NCI-H446 treated with DMSO at 0.1 percent for 48 hours (cell line): ENCODE measurements at regions not wholly inside any gene's neighbourhood (a gene's known extent, or its start where the extent isn't known, plus 50 kb on each side); places are given as distances from the start of the nearest gene placed in this dataset.

Experiments used
- DNase-seq: peaks from one replicate; lab custom pipeline; 2025; lab: John Stamatoyannopoulos, UW

DNA sequence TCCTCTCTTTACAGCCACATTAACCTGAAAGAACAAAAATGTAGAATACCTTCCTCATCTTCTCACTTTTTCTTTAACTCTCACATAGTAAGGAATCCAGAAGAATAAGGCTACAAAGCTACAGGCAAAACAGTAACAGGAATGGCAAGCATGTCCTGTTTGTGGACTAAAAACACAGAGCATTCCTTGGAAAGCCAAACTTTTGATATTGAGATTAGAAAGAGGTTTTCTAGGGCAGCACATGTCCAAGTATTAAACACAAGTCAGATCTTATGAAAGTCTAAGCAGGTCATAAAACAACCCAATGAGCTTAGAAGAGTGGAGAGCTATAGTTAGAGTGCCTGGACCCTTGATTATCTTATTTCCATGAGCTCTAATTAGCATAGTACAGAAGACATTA, 58.2 kb upstream of the FAM9C start:
- no peak for DNase-seq

DNA sequence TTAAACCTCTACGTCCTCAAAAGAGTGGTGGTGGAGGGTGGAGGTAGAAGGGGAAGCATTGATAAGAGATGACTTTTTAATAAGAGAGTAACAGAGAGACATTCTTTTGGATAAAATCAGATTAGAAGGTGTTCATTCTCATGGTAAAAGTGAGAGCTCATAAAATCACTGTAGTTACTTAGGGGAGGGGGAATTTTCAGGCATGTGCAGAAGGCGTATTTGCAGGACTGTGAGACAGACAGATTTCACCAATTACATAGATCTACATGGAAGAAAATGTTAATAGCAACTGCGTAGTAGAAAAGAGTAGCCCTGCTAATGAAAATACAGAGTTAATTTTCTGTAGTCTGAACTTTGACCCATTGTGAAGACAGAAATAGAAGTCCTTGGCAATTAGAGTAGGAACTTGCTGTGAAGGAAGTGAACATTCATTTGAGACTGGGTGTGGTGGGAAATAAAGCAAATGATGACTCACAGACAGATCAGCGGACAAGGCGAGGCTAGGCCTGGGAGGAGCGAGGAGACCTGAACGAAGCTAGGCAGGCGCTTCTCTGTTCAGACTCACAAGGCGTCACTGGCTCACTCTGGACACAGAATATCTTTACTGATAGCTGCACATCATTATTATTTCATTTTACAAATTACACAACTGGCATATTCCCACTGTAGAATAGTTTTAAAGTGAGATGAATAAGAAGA, 57.2 kb upstream of the FAM9C start:
- DNase-seq, result no peak

DNA sequence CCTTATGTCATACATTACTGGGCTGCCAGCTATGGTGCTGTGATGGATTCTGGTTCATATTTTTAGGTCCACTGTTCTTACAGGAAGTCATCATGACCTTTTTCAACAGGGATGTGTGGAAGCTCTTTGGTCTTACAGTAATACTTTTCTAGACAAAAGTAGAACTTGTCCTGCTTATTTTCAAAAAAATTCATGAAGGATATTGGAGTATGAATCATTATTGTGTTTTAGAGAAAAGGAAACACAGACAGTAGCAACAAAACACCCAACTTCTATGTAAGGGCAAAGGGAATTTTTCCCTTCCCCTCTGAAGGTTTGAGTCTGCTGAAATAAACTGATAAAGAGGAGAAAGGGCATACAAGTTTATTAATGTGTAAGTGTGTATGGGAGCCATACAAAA, 54.7 kb upstream of the FAM9C start:
- DNase-seq, result no peak

DNA sequence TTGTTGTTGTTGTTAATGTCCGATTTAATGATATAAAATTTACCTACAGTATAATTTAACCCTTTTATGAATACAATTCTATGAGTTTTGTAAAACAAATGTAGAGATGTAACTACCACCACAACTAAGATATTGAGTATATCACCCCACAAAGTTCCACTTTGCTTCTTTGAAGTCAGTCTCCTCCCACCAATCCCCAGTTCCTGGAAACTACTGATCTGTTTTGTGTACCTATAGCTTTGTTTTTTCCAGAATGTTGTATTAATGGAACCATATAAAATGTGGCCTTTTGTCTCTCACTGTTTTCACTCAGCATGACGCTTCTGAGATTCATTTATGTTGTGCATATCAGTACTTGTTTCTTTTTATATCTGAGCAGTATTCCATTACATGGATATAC, 52.3 kb upstream of the FAM9C start:
- no peak for DNase-seq

DNA sequence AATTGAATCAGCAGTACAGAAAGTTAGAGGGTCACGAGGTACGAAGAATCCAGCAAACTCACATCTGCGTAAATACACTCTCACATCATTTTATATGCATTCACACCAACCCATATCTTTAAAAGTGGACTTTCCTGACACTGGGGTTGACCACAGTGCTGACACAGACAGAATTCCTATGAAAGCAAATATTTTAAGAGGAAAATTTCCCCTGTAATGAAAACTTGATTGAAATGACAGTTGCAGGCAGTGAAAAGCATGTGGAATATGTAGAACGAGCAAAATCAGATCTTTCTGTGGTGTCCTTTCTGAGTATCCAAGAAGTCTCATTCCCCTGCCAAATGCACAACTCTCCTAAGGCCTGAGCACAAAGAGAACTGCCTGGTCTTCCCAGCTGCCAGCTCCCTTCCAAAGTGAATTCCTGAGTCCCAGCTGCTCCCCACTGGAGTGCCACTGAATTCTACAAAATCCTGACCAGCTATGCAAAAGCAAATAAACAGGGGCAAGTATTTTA, 50.5 kb upstream of the FAM9C start:
- DNase-seq, result no peak

DNA sequence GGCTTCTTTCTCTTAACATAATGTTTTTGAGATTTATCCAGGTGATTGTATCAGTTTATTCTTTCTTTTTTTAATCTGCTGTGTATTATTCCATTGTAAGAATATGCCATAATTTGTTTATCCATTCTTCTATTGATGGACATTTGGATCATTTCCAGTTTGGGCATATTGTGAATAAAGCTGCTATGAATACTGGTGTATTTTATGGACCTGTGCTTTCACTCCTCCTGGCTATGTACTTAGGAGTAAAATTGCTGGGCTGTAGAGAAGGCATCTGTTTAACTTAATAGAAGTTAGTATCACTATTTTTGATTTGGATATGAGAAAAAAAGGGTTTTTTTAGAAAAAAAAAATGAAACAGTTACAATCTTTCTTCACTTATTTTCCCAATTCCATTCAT, 50.0 kb upstream of the FAM9C start:
- peak; percentile 9 for DNase-seq
